ENCODE measurements at regions not wholly inside any gene's neighbourhood (a gene's known extent, or its start where the extent isn't known, plus 50 kb on each side); places are given as distances from the start of the nearest gene placed in this dataset.

DNA sequence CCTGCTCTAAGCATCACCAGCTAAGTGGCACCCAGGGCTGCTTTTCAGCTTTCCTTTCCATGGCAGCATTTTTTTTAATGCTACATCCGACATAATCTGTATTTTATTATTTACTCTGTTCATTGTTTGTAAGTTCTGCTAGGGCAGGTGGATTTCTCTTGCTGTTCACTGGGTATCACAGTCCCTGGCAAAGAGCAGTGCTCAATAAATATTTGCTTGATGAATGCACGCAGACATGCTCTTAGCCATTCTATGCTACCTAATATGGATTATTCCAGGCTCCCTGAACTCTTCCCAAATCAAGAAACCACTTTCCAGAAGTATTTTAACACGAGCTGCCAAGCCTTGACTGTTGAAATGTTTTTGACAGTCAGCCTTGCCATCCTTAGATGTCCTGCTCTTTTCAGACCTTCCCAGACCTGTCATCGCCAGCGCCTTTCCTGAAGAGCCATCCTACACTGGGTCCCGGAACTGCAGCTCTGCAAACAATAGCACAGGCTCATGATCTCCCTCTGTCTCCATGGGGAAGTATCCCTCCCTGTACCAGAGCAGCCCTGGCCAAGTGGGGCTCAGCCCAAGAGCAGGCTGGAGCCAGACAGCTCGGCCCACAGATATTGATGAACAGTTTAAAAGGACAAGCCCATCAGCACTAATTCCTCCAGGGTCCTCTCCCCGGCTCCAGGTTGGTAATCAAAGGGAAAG is 136.5 kb upstream of the CDH4 start:
- Histone ChIP-seq H3K9me3 (replicated peaks; ENCODE audit: insufficient read depth, low read length) (no peaks in the 10 kb centered on the region), H3K9ac (ENCODE audit: low read length) (no peak overlapping the region), H3K36me3 (replicated peaks; ENCODE audit: insufficient read depth, low read length) (no peaks in the 10 kb centered on the region), H3K27ac (ENCODE audit: low read length) (no peak overlapping the region), H3K4me3 (ENCODE audit: low read length) (no peak overlapping the region), H3F3A (ENCODE audit: insufficient read depth, low read length) (no peaks in the 10 kb centered on the region), H3K9me2 (replicated peaks; ENCODE audit: insufficient read depth, low read length) (no peaks in the 10 kb centered on the region), H2AFZ (ENCODE audit: low read length) (no peak overlapping the region), H3K4me1 (ENCODE audit: low read length) (no peaks in the 10 kb centered on the region), H3K27me3 (replicated peaks; ENCODE audit: insufficient read depth, low read length) (peaks cover 42% of the 10 kb centered on the region), H3K79me2 (ENCODE audit: low read length) (no peaks in the 10 kb centered on the region), H4K20me1 (ENCODE audit: insufficient read depth, low read length) (no peaks in the 10 kb centered on the region), H3K4me2 (ENCODE audit: low read depth, low read length) (no peak overlapping the region)
- TF ChIP-seq EZH2 (optimal IDR thresholded peaks at IDR 0.05; ENCODE audit: low read depth, low read length) = no peak
- TF ChIP-seq EZH2phosphoT487 (IDR thresholded peaks at IDR 0.05; ENCODE audit: low read length) = no peak
- TF ChIP-seq, protein P1, sequence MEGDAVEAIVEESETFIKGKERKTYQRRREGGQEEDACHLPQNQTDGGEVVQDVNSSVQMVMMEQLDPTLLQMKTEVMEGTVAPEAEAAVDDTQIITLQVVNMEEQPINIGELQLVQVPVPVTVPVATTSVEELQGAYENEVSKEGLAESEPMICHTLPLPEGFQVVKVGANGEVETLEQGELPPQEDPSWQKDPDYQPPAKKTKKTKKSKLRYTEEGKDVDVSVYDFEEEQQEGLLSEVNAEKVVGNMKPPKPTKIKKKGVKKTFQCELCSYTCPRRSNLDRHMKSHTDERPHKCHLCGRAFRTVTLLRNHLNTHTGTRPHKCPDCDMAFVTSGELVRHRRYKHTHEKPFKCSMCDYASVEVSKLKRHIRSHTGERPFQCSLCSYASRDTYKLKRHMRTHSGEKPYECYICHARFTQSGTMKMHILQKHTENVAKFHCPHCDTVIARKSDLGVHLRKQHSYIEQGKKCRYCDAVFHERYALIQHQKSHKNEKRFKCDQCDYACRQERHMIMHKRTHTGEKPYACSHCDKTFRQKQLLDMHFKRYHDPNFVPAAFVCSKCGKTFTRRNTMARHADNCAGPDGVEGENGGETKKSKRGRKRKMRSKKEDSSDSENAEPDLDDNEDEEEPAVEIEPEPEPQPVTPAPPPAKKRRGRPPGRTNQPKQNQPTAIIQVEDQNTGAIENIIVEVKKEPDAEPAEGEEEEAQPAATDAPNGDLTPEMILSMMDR (IDR thresholded peaks at IDR 0.05; ENCODE audit: low read length) = no peak
- no peak for DNase-seq

DNA sequence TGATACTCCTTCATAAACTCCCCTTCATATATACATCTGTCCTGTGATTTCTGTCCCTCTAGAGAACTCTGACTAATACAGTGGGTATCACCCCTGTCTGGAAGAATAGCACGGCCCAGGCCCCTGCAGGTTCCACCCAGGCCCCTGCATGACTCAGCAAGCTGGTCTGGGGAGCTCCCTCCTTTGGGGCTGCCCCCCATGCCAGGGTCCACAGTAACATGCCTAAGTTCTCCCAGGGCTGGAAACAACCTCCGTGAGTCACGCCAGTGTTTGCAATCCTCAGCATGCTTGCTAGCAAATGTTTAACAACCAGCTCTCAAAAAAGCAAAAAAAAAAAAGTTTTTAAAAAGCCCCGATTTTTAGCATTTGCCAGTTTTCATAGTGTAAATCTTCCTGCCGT is 134.3 kb upstream of the CDH4 start:
- Histone ChIP-seq H3K9me3 (replicated peaks; ENCODE audit: insufficient read depth, low read length) (no peaks in the 10 kb centered on the region), H3K27me3 (replicated peaks; ENCODE audit: insufficient read depth, low read length) (peaks cover 50% of the 10 kb centered on the region), H3K9me2 (replicated peaks; ENCODE audit: insufficient read depth, low read length) (no peaks in the 10 kb centered on the region), H3K79me2 (ENCODE audit: low read length) (no peaks in the 10 kb centered on the region), H4K20me1 (ENCODE audit: insufficient read depth, low read length) (no peaks in the 10 kb centered on the region), H3K36me3 (replicated peaks; ENCODE audit: insufficient read depth, low read length) (no peaks in the 10 kb centered on the region), H3F3A (ENCODE audit: insufficient read depth, low read length) (no peaks in the 10 kb centered on the region), H3K4me2 (ENCODE audit: low read depth, low read length) (no peak overlapping the region), H3K4me1 (ENCODE audit: low read length) (no peaks in the 10 kb centered on the region), H3K9ac (ENCODE audit: low read length) (no peak overlapping the region), H2AFZ (ENCODE audit: low read length) (no peak overlapping the region), H3K4me3 (ENCODE audit: low read length) (no peak overlapping the region), H3K27ac (ENCODE audit: low read length) (no peak overlapping the region)
- DNase-seq = no peak
- TF ChIP-seq EZH2 (optimal IDR thresholded peaks at IDR 0.05; ENCODE audit: low read depth, low read length) (no peak), EZH2phosphoT487 (IDR thresholded peaks at IDR 0.05; ENCODE audit: low read length) (no peak)
- TF ChIP-seq, protein P1 (IDR thresholded peaks at IDR 0.05; ENCODE audit: low read length) = no peak

DNA sequence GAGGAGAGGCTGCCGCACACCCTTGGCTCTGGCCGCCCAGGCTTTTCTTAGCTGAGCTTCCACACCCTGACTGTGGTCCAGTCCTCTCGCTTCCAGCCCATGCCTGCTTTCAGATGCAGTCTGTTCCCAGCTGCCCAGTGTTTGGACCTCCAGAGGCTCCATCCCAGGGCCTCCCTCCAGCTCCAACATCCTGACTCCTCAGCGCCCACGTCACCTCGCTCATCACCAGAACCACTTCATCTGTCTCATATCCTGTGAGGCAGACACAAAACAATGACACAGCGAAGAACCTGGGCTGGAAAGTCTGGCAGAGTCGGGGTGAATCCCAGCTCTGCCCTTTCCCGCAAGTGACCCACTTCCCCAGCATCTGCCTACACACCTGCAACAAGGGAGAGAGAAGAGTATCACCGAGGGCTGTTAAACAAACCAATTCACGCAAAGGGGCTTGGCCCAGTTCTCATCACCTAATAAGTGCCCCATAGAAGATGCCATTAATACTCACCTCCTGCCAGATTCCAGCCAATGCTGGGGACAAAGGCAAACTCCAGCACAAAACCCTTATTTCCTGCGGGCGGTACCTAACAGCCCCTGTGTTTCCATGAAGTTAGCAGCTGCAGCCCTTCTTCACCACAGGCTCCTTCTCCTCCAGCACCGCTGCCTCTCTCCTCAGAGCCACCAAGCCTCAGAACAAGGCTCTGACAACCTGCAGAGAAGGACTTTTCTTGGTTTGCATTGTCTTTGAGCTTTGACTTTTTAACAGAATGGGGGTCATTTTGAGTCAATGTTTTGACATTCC is 133.4 kb upstream of the CDH4 start:
- Histone ChIP-seq H4K20me1 (ENCODE audit: insufficient read depth, low read length) (no peaks in the 10 kb centered on the region), H3F3A (ENCODE audit: insufficient read depth, low read length) (no peaks in the 10 kb centered on the region), H3K27me3 (replicated peaks; ENCODE audit: insufficient read depth, low read length) (peaks cover 48% of the 10 kb centered on the region), H3K4me3 (ENCODE audit: low read length) (no peak overlapping the region), H3K9me3 (replicated peaks; ENCODE audit: insufficient read depth, low read length) (no peaks in the 10 kb centered on the region), H3K4me2 (ENCODE audit: low read depth, low read length) (no peak overlapping the region), H3K4me1 (ENCODE audit: low read length) (no peaks in the 10 kb centered on the region), H3K79me2 (ENCODE audit: low read length) (no peaks in the 10 kb centered on the region), H3K27ac (ENCODE audit: low read length) (no peak overlapping the region), H3K36me3 (replicated peaks; ENCODE audit: insufficient read depth, low read length) (no peaks in the 10 kb centered on the region), H2AFZ (ENCODE audit: low read length) (no peak overlapping the region), H3K9ac (ENCODE audit: low read length) (no peak overlapping the region), H3K9me2 (replicated peaks; ENCODE audit: insufficient read depth, low read length) (no peaks in the 10 kb centered on the region)
- no peak for DNase-seq
- TF ChIP-seq EZH2phosphoT487 (IDR thresholded peaks at IDR 0.05; ENCODE audit: low read length) = no peak
- TF ChIP-seq, protein P1 (IDR thresholded peaks at IDR 0.05; ENCODE audit: low read length) = no peak
- no peak for TF ChIP-seq EZH2 (optimal IDR thresholded peaks at IDR 0.05; ENCODE audit: low read depth, low read length)
